Duodenal mucosa (tissue), 2 donors: ENCODE measurements at regions not wholly inside any gene's neighbourhood (a gene's known extent, or its start where the extent isn't known, plus 50 kb on each side); places are given as distances from the start of the nearest gene placed in this dataset.

Source experiments
- H3K27ac ChIP-seq: one replicate; pipeline ENCODE4 v1.7.0; 2013; ENCODE audit warnings: low read depth, low read length
- H3K27me3 ChIP-seq, 2 donors: one replicate each; pipeline ENCODE4 v1.7.0; 2013; ENCODE audit warnings: low read length in 2 of 2, control low read depth in 1 of 2; ENCODE audit not compliant: insufficient read depth in 2 of 2, control insufficient read depth in 1 of 2
- H3K36me3 ChIP-seq, 2 donors: one replicate each; pipeline ENCODE4 v1.7.0; 2013; ENCODE audit warnings: low read length in 2 of 2, control low read depth in 1 of 2; ENCODE audit not compliant: insufficient read depth in 2 of 2, control insufficient read depth in 1 of 2
- H3K4me1 ChIP-seq, 2 donors: one replicate each; pipeline ENCODE4 v1.7.0; 2013; ENCODE audit warnings: low read length in 2 of 2, control low read depth in 1 of 2; ENCODE audit not compliant: insufficient read depth in 2 of 2, control insufficient read depth in 1 of 2
- H3K4me3 ChIP-seq, 2 donors: one replicate each; pipeline ENCODE4 v1.7.0; 2013; ENCODE audit warnings: low read length in 2 of 2, low read depth in 1 of 2
- H3K9ac ChIP-seq, 2 donors: one replicate each; pipeline ENCODE4 v1.7.0; 2013; ENCODE audit warnings: low read length in 2 of 2, low read depth in 1 of 2
- H3K9me3 ChIP-seq, 2 donors: one replicate each; pipeline ENCODE4 v1.7.0; 2013; ENCODE audit warnings: low read length in 2 of 2, control low read depth in 1 of 2; ENCODE audit not compliant: control insufficient read depth in 1 of 2

DNA sequence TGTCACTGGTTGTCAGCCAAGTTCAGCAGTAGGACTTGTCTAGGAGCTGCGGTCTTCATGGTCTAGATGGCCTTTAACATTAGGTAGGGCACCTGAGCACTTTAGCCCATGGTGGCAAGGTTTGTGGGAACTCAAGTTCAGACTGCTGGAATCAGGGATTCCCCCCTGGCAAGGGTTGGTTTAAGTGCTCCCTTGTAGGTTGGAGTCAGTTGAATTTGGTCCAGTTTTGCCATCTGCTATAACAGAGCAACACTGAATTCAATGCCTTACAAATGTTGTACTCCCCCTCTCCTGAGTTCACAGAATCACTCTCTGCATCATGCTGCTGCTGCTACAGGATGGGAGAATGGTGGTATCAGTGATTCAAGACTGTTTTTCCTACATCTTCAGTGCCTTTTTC, 509.3 kb downstream of the VGLL3 start:
- no peak overlapping the region for H3K27ac ChIP-seq
- H3K9ac ChIP-seq, result no peak overlapping the region
- no peaks in the 10 kb centered on the region for H3K4me1 ChIP-seq
- H3K4me3 ChIP-seq, result no peak overlapping the region
- H3K36me3 ChIP-seq, result no peaks in the 10 kb centered on the region
- H3K9me3 ChIP-seq, result peaks cover 10% of the 10 kb centered on the region in 2 donors
- no peaks in the 10 kb centered on the region for H3K27me3 ChIP-seq

DNA sequence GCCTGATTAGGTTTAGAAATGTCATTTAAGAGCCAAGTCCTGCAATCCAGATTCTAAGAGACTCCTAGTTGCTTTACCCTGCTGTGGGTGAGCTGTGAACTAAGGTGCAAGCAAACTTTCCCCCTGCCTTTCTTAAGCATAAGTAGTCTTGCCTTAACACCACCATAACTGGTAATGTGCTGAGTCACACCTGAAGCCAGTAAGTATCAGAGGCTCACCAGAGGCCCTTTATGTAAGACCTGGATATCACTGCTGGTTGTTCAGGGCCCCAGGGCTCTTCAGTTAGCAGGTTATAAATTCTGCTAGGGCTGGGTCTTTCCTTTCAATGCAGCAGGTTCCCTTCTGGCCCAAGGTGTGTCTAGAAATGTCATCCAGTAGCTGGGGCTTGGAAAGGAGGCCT, 509.9 kb downstream of the VGLL3 start:
- H3K27ac ChIP-seq, result no peak overlapping the region
- H3K27me3 ChIP-seq, result no peaks in the 10 kb centered on the region
- no peak overlapping the region for H3K4me3 ChIP-seq
- no peaks in the 10 kb centered on the region for H3K4me1 ChIP-seq
- peaks cover 10% of the 10 kb centered on the region in 2 donors for H3K9me3 ChIP-seq
- H3K36me3 ChIP-seq, result no peaks in the 10 kb centered on the region
- no peak overlapping the region for H3K9ac ChIP-seq

DNA sequence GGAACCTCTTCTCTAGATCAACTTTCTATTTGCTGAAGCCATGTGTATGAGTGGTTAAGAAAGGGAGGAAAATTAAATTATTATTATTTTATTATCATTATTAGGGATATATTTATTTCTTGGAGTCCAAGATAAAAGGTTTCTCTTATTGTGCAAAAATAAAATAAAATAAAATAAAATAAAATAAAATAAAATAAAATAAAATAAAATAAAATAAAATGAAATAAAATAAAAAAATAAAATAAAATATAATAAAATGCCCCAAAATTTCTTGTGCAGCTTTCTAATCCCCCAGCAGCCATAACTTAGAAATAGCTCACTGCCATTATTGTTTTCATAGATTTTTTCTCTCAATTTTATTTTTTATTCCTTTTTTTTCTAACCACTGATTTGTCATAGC, 526.8 kb downstream of the VGLL3 start:
- Histone ChIP-seq H3K9me3 (peaks cover 0 to 3% of the 10 kb centered on the region in 2 donors), H3K27me3 (no peaks in the 10 kb centered on the region), H3K4me3 (no peak overlapping the region), H3K4me1 (no peaks in the 10 kb centered on the region), H3K36me3 (no peaks in the 10 kb centered on the region), H3K9ac (no peak overlapping the region), H3K27ac (no peak overlapping the region)

DNA sequence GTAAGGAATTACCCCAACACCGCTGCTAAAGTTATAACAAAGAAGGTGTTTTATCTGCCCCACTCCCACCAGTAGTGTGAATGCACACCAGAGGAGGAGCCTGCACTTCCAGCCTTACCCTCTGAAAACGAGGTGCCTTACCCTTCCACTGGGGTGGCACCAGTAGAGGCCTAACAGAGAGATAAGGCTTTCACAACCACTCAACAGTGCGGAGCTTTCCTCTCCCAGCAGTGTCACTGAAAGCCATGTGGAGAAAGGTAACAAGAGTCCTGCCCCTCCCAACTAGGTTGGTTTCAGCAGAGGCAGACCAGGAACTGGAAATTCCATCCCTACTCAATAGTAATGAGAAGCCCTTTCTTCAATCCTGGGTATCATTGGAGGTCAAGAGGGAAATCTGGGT, 539.2 kb downstream of the VGLL3 start:
- Histone ChIP-seq H3K27me3 (no peaks in the 10 kb centered on the region), H3K27ac (no peak overlapping the region), H3K4me3 (no peak overlapping the region), H3K36me3 (no peaks in the 10 kb centered on the region), H3K9me3 (no peaks in the 10 kb centered on the region), H3K9ac (no peak overlapping the region), H3K4me1 (no peaks in the 10 kb centered on the region)

DNA sequence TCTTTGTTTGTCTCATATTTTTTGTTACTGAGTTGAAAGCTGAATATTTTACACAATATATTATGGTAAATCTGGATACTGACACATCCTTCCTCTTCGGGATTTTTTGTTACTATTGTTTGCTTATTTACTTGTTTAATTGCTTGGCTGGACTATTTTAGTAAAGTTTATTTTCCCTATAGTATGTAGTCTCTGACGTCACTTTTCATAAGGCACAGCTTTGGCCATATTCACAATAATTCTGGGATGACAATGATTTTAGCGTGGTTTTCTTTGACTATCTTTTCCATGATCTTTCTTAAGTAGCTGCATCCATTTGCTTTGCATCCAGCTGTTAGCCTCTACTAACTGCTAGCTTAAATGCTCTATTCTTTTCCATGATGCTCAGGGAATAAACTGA, 552.4 kb downstream of the VGLL3 start:
- Histone ChIP-seq H3K4me1 (no peaks in the 10 kb centered on the region), H3K36me3 (no peaks in the 10 kb centered on the region), H3K9me3 (peaks cover 1 to 4% of the 10 kb centered on the region in 2 donors), H3K27me3 (no peaks in the 10 kb centered on the region), H3K9ac (no peak overlapping the region), H3K4me3 (no peak overlapping the region), H3K27ac (no peak overlapping the region)

DNA sequence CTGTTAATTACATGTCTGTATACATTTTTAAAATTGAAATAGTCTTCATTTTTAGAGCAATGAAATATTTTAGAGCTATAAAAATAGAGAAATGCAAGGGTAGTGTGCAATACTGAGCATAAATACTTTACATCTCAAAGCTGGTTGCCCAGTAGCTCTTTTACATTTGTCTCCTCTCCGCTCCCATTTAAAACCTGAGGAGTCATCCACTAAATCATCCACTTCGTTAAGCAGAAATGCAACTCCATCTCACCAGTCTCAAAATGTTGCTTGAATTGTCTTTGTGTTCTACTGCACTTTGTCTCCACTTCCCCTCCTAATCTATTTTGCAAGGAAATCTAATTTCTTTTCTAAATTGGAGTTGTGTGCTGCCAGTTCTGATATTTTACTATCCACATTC, 563.6 kb downstream of the VGLL3 start:
- Histone ChIP-seq H3K4me3 (no peak overlapping the region), H3K9ac (no peak overlapping the region), H3K36me3 (no peaks in the 10 kb centered on the region), H3K27ac (no peak overlapping the region), H3K27me3 (no peaks in the 10 kb centered on the region), H3K4me1 (no peaks in the 10 kb centered on the region), H3K9me3 (peaks cover 5 to 6% of the 10 kb centered on the region in 2 donors)

DNA sequence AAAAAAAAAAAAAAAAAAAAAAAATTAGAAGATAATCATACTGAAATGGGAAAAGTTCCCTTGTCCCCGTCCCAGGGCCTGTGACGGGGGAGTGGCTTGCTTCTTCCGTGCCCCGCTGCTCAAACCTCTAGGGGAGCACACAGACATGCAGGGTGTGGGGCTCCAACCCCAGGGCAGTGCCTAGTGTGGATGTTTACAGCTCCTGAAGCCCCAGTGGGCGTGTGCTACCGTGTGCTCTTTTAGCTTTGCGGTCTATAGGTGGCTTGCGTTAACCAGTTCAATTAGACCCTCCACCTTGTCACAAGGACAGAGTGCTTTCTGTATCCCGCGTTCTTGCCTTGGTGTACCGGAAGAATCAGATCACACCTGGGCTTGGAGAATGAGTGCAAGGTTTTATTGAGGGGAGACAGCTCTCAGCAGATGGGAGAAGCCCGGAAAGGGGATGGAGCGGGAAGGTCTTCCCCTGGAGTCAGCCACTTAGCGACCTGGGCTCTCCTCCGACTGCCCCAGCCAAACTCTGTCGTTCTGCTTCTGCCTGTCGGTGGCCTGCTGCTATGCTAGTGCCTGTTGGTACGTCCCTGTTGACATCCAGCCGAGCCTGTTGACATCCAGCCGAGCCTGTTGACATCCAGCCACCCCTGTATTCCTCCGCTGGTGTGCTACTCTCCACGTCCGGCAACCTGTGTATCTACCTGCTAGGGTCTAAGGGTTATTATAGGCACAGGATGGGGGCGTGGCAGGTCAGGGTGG, 569.8 kb downstream of the VGLL3 start:
- no peak overlapping the region for H3K27ac ChIP-seq
- no peak overlapping the region for H3K4me3 ChIP-seq
- H3K9me3 ChIP-seq, result peaks cover 5% of the 10 kb centered on the region in 2 donors
- H3K27me3 ChIP-seq, result no peaks in the 10 kb centered on the region
- no peaks in the 10 kb centered on the region for H3K4me1 ChIP-seq
- no peaks in the 10 kb centered on the region for H3K36me3 ChIP-seq
- H3K9ac ChIP-seq, result no peak overlapping the region

DNA sequence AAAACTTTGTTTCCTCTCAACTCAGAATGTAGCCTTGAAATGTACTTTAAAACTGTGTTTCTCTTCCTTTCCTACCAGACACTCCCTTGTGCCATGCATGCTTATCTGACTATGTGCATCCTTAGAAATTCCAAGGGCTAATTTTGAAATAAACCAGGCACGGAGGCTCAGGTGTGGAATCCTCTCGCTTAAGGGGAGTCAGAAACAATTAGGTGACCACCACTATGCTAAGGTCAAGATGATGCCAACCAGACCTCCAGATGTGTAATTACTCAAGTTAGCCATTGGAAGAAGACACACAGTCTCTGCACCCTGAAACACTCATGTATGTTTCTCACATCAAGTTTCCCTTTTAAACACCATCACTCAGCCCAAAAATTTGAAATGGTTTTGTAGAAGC, 572.1 kb downstream of the VGLL3 start:
- Histone ChIP-seq H3K36me3 (no peaks in the 10 kb centered on the region), H3K27ac (no peak overlapping the region), H3K9ac (no peak overlapping the region), H3K4me1 (no peaks in the 10 kb centered on the region), H3K27me3 (no peaks in the 10 kb centered on the region), H3K9me3 (peaks cover 0 to 5% of the 10 kb centered on the region in 2 donors), H3K4me3 (no peak overlapping the region)

DNA sequence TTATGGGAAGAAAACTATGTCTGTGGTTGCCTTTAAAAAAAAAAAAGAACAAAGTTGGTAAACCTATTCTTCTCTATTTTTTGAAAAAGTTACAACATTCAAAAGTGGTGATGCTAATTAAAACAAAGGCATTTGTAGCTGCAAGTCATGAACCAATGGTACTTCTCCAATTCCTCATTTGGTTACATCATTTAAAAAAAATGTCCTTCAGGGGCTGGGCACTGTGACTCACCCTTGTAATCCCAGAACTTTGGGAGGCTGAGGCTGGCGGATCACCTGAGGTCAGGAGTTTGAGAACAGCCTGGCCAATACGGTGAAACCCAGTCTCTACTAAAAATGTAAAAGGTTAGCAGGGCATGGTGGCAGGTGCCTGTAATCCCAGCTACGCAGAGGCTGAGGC, 574.6 kb downstream of the VGLL3 start:
- no peaks in the 10 kb centered on the region for H3K4me1 ChIP-seq
- H3K9me3 ChIP-seq, result no peaks in the 10 kb centered on the region
- no peak overlapping the region for H3K27ac ChIP-seq
- H3K36me3 ChIP-seq, result no peaks in the 10 kb centered on the region
- no peak overlapping the region for H3K4me3 ChIP-seq
- H3K27me3 ChIP-seq, result no peaks in the 10 kb centered on the region
- H3K9ac ChIP-seq, result no peak overlapping the region

DNA sequence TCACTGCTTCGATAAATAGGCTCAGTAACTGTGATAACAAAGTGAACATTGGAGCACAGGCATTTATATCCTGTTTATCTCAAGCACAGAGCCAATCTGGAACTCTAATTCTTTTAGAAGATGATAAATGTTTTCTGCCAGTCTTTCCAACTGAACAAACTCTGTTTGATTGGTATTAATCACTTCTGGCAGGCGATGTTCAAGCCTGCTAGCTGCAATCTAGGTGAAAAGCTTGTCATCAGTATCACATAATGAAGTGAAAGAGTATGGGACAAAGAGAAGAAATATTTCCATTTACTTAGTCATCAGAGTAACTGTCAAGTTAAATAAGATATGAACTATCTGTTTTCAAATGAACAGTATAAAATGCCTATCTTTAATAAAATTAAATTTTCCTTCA, 577.3 kb downstream of the VGLL3 start:
- Histone ChIP-seq H3K4me3 (no peak overlapping the region), H3K36me3 (no peaks in the 10 kb centered on the region), H3K4me1 (no peaks in the 10 kb centered on the region), H3K9ac (no peak overlapping the region), H3K27ac (no peak overlapping the region), H3K27me3 (no peaks in the 10 kb centered on the region), H3K9me3 (no peaks in the 10 kb centered on the region)
